ENCODE measurements at regions not wholly inside any gene's neighbourhood (a gene's known extent, or its start where the extent isn't known, plus 50 kb on each side); places are given as distances from the start of the nearest gene placed in this dataset.

GRCh38 chr21:33121715-33122475 is 52.0 kb downstream of the OLIG1 start:
- DNase-seq (ENCODE audit: low read depth) = no peak
- no peak overlapping the region for H3K4me3 ChIP-seq (ENCODE audit: low read depth, low read length)
- no peak for TF ChIP-seq CTCF (conservative IDR thresholded peaks at IDR 0.05; ENCODE audit: low read depth, low read length)

GRCh38 chr21:33122507-33122906 is 52.6 kb downstream of the OLIG1 start:
- no peak for TF ChIP-seq CTCF (conservative IDR thresholded peaks at IDR 0.05; ENCODE audit: low read depth, low read length)
- no peak for DNase-seq (ENCODE audit: low read depth)
- H3K4me3 ChIP-seq (ENCODE audit: low read depth, low read length) = no peak overlapping the region

GRCh38 chr21:33123374-33124123 is 53.6 kb downstream of the OLIG1 start:
- no peak for DNase-seq (ENCODE audit: low read depth)
- TF ChIP-seq CTCF (conservative IDR thresholded peaks at IDR 0.05; ENCODE audit: low read depth, low read length) = no peak

GRCh38 chr21:33124889-33125288 is 54.9 kb downstream of the OLIG1 start:
- TF ChIP-seq CTCF (conservative IDR thresholded peaks at IDR 0.05; ENCODE audit: low read depth, low read length) = no peak
- no peak for DNase-seq (ENCODE audit: low read depth)

More at GRCh38 chr21:33123374-33124123, 53.6 kb downstream of the OLIG1 start:
- no peak overlapping the region for H3K4me3 ChIP-seq (ENCODE audit: low read depth, low read length)

GRCh38 chr21:33125680-33126375 is 55.9 kb downstream of the OLIG1 start:
- no peak overlapping the region for H3K4me3 ChIP-seq (ENCODE audit: low read depth, low read length)
- no peak for DNase-seq (ENCODE audit: low read depth)
- TF ChIP-seq CTCF (conservative IDR thresholded peaks at IDR 0.05; ENCODE audit: low read depth, low read length) = no peak

More at GRCh38 chr21:33124889-33125288, 54.9 kb downstream of the OLIG1 start:
- H3K4me3 ChIP-seq (ENCODE audit: low read depth, low read length) = no peak overlapping the region

- no peak for DNase-seq (ENCODE audit: low read depth)
- TF ChIP-seq CTCF (conservative IDR thresholded peaks at IDR 0.05; ENCODE audit: low read depth, low read length) = no peak
- no peak overlapping the region for H3K4me3 ChIP-seq (ENCODE audit: low read depth, low read length)
Measured at GRCh38 chr21:33126569-33126968, 56.6 kb downstream of the OLIG1 start.
